ENCODE measurements at regions not wholly inside any gene's neighbourhood (a gene's known extent, or its start where the extent isn't known, plus 50 kb on each side); places are given as distances from the start of the nearest gene placed in this dataset.

DNA sequence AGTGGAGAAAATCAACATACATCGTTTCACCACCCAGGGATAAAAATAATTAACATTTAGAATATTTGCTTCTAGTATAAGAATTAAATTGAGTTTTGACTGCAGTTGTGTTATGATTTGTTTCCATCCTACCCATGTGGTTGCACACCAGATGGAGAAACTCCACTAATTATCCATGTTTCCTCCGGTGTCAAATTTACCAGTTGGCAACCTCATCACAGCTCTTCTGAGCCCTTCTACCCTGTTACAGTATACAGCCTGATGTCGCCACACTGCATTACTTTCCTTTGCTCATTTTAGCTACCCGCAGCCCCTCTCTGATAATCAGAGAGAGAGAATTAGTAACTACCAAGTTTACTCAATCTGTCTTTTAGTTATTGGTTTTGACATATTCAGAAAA, 411.2 kb downstream of the DTHD1 start:
- TF ChIP-seq, protein P1, sequence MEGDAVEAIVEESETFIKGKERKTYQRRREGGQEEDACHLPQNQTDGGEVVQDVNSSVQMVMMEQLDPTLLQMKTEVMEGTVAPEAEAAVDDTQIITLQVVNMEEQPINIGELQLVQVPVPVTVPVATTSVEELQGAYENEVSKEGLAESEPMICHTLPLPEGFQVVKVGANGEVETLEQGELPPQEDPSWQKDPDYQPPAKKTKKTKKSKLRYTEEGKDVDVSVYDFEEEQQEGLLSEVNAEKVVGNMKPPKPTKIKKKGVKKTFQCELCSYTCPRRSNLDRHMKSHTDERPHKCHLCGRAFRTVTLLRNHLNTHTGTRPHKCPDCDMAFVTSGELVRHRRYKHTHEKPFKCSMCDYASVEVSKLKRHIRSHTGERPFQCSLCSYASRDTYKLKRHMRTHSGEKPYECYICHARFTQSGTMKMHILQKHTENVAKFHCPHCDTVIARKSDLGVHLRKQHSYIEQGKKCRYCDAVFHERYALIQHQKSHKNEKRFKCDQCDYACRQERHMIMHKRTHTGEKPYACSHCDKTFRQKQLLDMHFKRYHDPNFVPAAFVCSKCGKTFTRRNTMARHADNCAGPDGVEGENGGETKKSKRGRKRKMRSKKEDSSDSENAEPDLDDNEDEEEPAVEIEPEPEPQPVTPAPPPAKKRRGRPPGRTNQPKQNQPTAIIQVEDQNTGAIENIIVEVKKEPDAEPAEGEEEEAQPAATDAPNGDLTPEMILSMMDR (IDR thresholded peaks at IDR 0.05), result no peak
- TF ChIP-seq POLR2A (IDR thresholded peaks at IDR 0.05) (no peak), EP300 (IDR thresholded peaks at IDR 0.05) (no peak)

Data from ovary (tissue), 3 donors.